GM21515 (cell line): ENCODE measurements at regions not wholly inside any gene's neighbourhood (a gene's known extent, or its start where the extent isn't known, plus 50 kb on each side); places are given as distances from the start of the nearest gene placed in this dataset.
"Not testable (repeated sequence)": the region's sequence is repeated elsewhere in the genome, so short reads cannot be mapped to it uniquely, and the experiment has no call there.

Source experiments
- ATAC-seq: cut with Tn5 transposase; IDR thresholded peaks from one replicate; pipeline ENCODE4 v1.9.1; 2021; ENCODE audit not compliant: unreplicated experiment

DNA sequence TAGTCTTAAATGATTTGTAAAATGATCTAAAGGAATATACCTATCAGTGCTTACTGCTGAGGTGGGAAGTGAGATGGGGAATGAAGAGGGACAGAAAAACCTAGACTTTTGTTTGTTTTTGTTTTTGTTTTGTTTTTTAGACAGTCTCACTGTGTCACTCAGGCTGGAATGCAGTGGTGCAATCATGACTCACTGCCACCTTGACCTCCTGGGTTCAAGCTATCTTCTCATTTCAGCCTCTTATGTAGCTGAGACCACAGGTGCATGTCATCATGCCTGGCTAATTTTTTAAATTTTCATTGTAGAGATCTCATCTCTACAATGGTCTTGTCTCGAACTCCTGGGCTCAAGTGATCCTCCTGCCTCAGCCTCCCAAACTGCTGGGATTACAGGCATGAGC lies 116.4 kb upstream of the SEM1 start:
- ATAC-seq: no peak

DNA sequence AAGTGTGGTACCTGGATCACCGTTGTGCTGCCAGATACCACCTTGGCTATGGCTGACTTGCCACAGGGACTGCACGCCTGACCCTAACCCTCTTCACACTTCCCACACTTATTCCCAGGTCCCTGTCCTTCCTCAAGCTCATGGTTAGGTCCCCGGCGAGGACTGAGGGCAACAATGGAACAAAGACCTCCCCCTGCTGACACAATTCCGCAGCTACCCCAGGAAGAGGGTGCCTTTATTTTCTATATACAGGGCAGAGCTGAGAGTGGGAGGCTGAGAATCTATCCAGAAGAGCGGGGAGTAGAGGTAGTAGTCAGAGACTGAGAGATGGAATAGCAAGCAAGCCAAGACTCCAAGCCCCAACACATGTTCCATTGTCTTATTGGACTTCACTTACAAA lies 118.1 kb upstream of the SEM1 start:
- ATAC-seq: no peak

DNA sequence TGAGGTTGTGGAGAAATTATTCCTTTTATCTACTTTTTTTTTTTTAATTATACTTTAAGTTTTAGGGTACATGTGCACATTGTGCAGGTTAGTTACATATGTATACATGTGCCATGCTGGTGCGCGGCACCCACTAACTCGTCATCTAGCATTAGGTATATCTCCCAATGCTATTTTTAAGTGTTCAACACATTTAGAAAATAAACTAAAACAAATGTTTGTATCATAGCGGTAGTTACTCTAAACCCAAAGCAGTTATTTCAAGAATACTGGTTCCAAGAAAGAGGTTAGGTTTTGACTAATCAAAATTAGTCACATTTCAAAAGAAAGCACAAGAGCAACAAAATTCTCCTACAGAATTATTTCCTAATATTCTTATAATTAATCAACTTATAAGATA lies 119.5 kb upstream of the SEM1 start:
- not testable (repeated sequence) for ATAC-seq

DNA sequence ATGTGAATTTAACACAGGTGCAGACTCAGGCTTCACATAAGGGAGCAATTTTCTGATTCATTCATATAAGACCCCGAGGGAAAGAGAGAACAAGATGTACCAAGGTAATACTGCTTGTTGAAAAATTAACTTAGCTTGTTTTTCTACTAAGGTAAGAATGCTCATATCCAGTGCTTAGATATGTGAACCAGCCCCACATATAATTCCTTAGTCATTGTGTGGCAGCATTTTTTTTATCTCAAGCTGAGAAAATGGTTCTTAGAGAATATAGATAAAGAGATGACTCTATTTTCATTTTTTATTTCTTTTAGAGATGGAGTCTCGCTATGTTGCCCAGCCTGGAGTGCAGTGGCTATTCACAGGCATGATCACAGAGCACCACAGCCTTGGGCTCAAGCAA lies 121.8 kb upstream of the SEM1 start:
- ATAC-seq: no peak

DNA sequence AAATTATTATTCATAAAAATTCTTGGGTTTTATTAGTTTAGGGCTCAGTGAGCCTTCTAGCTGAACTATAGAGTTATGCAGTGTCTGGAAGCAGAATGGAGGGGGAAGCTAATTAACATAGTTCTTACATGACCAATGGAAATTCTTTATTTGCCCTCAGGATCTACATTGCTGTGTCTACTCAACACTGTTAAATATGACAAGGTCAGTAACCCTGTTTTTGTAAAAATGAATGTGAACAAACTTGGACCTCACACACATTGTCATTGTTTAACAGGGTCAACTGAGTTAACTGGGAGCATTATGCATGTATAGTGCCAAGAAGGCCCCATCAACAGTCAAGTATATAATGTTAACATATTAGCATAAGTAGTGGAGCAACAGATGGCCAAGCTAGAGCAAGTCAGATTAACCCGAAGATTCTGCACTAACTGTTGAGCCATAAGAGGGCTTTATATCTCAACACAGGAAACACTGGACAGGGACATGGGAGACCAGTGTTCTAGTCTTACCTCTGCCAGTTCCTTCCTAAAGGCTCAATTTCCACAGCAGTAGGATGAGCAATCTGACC lies 122.5 kb upstream of the SEM1 start:
- no peak for ATAC-seq

DNA sequence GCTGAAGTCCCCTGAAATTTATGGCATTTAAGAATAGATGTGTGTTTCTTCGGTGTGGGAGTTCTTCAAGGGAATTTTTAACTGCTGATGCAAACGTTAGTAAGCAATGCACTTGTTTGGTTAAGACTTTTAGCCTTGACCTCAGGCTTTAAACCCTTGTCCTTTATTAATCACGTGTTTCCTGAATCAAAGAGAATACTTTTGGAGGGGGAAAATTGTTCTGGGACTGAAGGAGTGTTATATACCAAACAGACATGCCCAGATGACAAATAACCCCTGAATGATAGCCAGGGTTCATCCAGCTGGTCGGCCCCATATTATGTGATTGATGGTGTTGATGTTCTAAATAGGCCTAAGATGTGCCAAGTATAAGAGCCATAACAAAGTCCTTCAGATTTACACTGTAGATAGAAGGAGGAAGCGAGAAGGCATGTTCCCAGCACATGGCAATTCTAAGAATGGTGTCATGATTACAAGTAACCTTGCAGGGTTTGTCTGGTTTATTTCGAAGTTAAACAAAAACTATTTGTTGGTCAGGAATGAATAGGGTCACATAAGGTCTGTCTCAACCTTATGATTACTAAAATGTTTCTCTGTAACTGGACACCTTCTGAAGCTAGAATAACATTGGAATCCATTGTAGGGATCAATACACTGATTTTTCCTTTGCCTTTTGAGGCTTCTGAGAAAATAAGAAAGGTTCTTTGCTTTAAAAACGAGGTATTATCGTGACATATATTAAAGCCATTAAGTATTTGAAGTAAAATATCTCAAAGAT lies 124.2 kb upstream of the SEM1 start:
- no peak for ATAC-seq

DNA sequence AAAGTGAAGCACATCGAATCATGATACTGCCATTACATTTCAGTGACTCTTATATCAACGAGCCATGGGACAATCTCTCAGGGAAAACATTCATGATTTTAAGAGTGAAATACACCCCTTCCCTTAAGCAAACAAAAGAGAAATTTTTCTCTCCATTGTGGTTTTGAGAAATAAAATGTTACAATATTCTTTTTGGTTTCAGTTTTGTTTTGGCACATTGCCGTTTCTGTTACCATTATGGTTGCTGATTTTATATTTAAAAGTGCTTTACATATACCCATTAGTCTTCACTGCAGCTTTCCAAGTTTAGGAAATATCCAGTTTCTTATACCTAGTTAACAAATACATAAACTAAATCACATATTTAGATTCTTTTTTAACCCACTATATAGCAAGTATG lies 126.8 kb upstream of the SEM1 start:
- no peak for ATAC-seq

DNA sequence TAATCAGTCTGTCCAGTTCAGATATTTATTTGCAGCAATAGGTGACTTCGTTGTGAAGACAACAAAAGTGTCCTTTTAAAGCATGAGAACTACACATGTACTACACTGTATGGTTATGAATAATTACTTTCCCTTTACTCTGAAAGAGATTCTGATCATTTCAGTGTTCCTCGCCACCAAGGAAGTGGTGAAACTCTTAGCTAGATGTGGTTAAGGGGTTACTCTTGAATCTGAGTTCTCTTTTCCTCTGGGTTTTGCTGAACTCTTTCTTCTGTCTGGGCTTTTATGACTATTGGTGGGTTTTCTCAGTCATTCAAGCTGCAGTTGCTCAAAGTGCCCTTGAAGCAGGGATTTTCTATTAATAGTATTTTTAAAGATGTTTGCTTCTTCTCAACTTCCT lies 127.9 kb upstream of the SEM1 start:
- ATAC-seq: peak; percentile 97

DNA sequence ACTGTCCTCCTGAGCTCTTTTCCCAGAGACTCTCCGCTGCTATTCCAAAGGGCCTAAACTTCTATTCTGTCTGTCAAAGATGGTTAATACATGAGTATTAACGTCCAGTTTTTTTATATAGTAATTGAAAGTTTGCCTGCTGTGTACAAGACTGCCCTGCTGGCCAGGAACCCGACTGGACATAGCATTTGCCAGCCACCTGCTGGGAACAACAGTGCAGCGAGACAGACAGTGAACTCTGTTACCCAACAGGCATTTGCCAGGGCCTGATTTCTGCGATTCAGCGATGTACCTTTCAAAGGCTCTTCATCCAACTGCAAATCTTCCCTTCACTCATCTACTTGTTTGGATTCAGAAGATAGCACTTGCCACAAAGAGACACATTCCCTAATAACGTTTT lies 128.8 kb upstream of the SEM1 start:
- ATAC-seq: no peak

DNA sequence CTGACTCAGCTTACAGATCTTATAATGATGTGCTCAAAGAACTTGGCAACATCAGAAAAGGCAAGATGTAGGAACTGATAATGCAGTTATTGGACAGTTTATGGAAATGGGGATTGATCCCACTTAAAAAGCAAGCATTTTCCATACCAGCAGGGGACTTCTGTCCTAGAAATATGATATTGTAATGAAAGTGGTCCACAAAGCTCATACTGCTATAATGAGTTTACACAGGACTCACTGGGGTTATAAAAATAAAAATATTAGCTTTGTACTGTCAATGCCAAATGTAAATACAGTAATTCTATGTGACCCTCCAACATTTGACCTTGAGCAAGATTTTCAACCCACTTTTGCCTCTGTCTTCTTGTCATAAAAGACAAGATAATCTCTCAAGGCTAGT lies 145.5 kb upstream of the SEM1 start:
- no peak for ATAC-seq

DNA sequence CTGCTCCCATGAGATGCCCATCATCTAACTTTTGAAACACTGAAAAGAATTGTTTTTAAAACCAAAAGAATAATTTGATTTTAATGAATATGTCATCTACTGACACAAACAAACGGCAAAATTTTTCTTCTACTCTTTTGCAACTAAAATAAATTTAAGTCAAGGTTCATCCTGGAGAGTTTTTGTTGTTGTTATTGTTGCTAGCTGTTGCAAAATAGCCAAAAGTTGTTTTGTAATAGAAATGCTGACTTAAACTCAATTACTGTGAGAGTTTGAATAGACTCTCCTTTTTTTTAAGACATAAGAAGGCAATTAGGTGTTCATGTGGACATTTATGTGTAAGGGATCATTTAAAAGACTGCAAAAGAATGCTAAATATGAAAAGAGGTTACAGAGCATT lies 146.0 kb upstream of the SEM1 start:
- no peak for ATAC-seq

DNA sequence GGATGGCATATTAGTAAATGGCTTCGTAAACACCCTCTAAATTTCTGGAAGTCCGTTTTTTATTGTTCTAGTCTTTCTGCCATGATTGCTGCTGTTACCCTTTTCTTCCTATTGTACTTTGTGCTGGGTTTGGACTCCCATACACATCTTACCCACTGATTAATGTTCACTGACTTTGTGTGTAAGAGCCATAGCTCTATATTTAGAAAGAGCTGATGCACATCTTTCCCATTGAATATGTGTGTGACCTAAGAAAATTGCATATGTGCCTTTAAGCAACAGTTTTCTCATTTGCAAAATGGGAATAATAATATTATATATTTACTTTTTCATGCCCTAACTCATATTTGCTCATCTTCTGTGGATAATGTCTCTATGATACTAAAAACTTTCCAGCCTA lies 135.8 kb upstream of the DLX6 start:
- no peak for ATAC-seq

DNA sequence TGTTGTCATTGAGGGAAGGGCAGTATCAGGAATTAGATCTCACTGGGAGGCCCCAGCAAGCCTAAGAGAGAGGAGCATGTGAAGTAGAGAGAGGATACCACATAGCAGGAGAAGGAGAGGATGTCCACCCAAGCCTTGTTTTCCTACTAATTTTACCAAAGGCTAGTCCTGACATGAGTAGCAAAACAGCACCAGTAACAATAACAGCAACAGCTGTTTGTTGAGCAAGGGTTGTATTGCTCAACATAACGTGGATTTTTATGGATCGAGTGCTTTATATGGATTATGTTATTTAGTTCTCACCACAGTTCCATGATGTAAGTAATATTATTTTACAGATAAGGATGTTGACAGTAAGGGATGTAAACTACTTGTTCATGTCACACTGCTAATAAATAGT lies 135.2 kb upstream of the DLX6 start:
- no peak for ATAC-seq

DNA sequence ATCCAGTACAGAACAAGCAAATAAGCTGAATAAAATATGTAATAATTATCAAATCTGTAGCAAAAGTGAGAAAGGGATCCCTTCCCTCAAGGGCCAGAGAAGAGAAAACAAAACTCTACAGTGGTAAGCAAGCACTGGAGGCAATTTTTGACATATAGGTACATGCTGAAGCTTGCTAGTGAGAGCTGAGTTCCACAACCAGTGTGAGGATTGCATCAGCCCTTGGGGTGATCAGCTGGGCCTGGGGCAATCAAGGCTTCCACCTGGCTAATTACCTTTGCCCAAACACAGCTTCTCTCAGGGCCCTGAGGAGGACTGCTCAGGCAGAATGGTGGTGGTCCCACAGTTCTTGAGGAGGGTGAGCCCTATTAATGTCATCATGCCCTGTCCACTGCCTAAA lies 134.4 kb upstream of the DLX6 start:
- ATAC-seq: no peak

DNA sequence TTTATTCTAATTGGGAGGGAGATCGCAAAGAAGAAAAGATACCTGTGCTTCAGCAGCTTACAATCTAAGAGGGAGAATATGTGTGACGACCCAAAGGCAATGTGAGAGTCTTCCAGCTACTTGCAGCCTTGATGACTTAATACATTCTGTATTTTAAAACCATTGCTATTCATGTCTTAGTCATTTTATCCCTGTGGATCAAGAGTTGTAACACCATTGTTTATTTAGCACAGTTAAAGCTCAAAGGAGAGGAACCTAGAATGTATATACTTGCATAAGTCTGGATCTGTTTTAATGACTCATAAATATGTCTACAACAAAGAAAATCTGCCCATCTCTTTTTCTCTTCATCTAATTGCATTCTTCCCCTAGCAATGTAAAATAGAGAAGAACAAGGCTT lies 117.9 kb upstream of the DLX6 start:
- no peak for ATAC-seq

DNA sequence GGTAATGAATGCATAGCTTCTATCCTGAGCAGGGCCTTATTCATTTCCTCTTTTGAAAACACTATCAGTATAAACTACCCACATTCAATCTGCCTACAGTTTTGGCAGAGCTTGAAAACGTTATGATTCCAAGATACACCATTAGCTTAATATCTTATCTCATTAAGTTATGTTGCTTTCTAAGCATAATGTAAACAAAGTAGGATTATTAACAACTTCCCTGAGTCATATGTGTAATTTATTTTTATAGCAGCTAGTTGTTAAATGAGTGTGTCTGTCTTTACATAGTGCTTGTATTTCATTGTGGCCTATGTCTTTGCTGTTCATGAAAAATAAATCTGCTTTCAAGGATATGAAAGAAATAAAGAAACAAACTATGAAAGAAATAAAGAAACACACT lies 106.2 kb upstream of the DLX6 start:
- ATAC-seq: no peak

DNA sequence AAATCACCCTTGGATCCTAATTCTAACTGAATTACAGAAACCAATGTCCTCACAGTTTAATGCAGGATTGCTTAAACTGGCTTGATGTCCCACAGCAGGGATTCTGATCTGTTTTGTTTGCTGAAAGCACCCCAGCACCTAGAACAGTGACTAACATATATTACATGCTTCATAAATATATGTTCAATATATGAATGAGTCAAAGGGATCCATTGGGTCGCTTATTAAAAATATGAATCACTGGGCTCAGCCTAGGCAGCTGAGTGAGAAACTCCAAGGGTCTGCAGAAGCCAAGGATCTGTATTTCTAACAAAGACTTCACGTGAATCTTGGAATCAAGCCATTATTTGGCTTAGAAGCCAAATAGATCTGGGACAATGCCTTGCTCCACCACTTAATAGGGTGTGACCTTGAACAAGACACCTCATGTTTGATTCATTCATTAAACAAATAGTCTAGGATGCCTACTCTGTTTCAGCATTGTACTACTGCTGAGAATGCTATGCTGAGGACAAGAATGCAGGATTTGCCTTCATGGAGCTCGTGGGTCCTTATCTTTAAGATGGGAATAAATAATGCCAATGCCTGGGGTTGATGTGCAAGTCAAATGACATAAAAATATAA lies 103.4 kb upstream of the DLX6 start:
- no peak for ATAC-seq

DNA sequence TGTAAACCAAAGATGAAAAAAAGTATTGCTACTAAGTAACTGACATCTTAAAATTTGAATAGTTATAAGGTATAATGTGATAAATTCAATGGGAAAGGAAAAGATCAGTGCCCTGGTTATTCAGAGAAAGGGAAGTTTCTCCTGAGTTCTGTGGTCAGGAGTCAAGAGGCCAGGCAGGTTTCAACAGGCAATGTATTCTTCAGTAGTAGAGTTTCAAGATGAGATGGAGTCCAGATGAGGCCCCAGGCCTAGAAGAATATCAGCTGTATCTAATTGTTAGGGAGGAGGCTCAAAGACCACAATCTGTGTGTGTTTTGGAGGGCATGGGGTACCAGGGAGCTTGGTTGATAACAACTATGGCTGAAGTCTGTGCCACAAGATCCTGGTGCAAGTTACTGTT lies 101.4 kb upstream of the DLX6 start:
- ATAC-seq: no peak

DNA sequence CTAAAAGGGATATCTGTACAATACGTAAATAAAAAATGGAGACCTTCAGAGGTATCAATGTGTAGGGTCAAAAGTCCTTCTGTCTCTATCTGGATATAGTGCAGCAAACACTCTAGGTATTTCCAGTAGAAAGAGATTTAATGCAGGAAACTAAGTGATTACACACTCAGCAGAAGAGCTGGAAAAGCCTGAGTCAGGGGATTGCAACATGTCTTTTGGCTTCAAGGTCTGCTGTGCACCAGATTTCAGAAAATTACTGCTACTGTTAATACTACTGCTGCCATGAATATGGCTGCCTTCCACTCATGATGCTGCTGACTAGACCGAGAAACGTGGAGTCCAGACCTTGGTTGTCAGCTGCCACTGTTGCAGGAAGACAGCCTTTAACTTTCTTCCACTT lies 94.9 kb upstream of the DLX6 start:
- no peak for ATAC-seq

DNA sequence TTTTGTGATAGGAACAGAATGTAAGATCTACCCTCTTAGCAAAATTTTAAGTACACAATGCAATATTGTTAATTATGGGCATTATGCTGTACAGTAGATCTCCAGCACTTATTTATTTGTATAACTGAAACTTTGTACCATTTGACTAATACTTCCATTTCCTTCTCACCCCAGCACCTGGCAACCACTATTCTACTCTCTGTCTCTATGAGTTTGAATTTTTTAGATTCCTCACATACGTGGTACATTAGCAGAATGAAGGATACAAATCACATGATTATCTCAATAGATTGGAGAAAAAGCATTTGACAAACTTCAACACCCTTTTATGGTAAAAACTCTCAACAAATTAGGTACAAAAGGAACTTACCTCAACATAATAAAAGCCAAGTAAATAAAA lies 90.3 kb upstream of the DLX6 start:
- ATAC-seq: no peak

DNA sequence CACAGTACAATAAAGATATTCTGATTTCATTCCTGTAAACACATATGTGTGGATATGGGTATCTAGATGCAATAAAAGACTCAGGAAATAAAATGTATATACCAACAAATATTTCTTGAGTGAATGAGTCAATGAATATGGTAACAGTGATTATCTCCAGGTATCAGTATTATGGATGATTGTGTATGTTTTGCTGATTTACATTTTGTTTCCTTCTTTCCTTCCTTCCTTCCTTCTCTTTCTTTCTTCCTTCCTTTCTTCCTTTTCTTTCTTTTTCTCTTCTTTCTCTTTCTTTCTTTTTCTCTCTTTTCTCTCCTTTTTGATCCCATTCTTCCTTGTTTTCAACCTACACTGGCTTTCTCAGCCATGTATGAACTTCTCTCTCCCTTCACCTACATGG lies 85.3 kb upstream of the DLX6 start:
- ATAC-seq: no peak

DNA sequence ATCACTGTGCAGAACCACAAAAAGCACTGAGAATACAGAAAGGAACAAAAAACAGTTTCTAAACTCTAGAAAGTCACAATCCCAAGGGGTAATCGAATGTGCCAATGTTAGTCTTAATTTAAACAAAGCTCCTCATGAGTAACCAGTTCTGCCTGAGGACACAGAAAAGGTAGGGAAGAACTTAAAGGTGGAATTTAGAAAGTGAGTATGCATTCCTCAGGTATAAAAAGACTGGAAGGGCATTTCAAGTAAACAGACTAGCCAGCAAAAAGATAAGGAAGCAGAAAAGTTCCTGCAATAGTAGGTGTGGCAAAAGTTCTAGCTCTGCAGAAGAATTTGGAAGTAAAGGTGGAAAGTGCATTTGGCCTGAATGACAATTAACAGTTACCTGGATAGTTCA lies 84.6 kb upstream of the DLX6 start:
- ATAC-seq: no peak

DNA sequence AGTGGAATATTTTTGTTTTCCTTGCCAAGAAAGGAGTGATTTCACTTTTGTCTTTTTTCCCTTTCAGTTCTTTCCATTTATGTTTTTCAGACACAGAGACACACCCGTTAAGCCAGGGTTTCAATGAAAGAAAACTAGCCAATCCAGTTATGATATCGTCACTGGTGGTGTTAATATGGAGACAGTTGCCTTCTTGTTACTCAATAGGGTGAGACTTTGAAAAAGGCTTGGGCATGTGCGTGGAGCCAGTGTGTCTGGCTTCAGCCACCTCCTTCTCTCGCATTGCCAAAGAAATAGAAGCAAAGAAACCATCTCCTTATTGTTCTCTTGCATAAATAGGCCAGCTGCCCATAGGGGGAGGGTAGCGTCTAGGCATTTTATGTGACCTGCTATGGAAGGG lies 84.1 kb upstream of the DLX6 start:
- no peak for ATAC-seq
